Prostate gland (tissue), 2 donors: ENCODE measurements at regions not wholly inside any gene's neighbourhood (a gene's known extent, or its start where the extent isn't known, plus 50 kb on each side); places are given as distances from the start of the nearest gene placed in this dataset.

Experiments used
- POLR2A ChIP-seq: fragments of 450-650 bp; IDR thresholded peaks from one replicate; pipeline ENCODE4 v1.6.1; 2016; ENCODE audit warnings: antibody characterized with exemption, mild to moderate bottlenecking
- POLR2AphosphoS5 ChIP-seq: sonication (generic); formaldehyde crosslinking; IDR thresholded peaks from one replicate; pipeline ENCODE4 v1.6.1; 2017; ENCODE audit warnings: antibody characterized with exemption
- TF ChIP-seq, protein P1 (sequence below), 4 experiments: fragments of 200-600 bp in 2 of 4; fragments of 450-650 bp in 2 of 4; sonication (generic) in 2 of 4; IDR thresholded peaks; 1 replicate in 3 of 4; 2 replicates in 1 of 4; pipeline ENCODE4 v1.5.1; 2016 to 2019; ENCODE audit warnings: antibody characterized with exemption in 4 of 4, mild to moderate bottlenecking in 2 of 4, moderate library complexity in 2 of 4

DNA sequence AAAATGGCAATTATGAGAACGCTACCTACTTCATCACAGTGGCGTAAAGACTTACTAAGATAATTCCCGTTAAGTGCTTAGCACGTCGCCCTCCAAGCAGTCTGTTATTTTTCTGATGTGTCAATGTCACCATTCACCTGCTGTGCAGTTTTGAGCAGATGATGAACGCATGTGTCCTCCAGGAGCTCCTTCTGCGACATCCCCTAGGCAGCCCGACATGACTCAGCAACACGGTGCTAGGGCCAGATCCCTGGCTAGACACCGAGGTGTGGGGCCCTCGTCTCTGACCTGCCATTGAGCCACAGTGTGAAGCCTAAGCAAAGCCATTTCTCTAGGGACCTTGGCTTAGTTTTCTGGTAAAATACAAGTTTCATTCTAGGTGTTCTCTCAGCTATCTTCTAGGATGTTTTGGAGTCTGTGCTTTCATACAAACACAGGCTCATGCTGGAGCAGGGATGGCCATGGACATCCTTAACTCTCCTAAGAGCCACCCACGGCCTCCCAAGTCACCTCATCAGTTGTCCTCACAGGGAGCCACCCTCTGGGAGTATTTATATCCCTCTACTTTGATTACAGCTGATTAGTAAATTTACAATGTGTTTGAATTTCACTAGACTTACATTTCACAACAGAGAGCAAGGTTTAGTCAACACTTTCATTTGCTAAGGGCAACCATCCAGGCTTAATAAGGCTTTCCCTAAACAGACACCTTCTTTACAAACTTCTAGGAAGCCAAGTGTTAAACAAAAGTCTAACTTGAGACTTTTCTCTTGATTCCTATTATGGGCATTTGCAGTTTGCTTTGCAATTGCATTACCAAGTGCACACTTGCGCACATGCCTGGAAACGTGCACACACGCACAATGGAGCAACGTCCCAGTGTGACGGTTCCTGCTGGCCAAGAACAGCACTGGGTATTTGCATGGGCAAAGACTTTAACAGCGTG is 376.8 kb upstream of the ID2 start:
- TF ChIP-seq, protein P1, sequence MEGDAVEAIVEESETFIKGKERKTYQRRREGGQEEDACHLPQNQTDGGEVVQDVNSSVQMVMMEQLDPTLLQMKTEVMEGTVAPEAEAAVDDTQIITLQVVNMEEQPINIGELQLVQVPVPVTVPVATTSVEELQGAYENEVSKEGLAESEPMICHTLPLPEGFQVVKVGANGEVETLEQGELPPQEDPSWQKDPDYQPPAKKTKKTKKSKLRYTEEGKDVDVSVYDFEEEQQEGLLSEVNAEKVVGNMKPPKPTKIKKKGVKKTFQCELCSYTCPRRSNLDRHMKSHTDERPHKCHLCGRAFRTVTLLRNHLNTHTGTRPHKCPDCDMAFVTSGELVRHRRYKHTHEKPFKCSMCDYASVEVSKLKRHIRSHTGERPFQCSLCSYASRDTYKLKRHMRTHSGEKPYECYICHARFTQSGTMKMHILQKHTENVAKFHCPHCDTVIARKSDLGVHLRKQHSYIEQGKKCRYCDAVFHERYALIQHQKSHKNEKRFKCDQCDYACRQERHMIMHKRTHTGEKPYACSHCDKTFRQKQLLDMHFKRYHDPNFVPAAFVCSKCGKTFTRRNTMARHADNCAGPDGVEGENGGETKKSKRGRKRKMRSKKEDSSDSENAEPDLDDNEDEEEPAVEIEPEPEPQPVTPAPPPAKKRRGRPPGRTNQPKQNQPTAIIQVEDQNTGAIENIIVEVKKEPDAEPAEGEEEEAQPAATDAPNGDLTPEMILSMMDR (IDR thresholded peaks at IDR 0.05) = no peak
- no peak for TF ChIP-seq POLR2A
- no peak for TF ChIP-seq POLR2AphosphoS5
